Kidney (tissue), 13 donors: ENCODE measurements at regions not wholly inside any gene's neighbourhood (a gene's known extent, or its start where the extent isn't known, plus 50 kb on each side); places are given as distances from the start of the nearest gene placed in this dataset.
"Not testable (repeated sequence)": the region's sequence is repeated elsewhere in the genome, so short reads cannot be mapped to it uniquely, and the experiment has no call there.

Experiments used
- DNase-seq, 5 donors: peaks; one replicate each; pipeline ENCODE4 v3.0.0-alpha.2; 2013 to 2020
- FAIRE-seq: peaks from 2 replicates; lab custom pipeline; 2012; peaks lifted over from hg19 to GRCh38; lab: Jason Lieb, UNC
- H3K27ac ChIP-seq, 2 donors: one replicate each; pipeline ENCODE4 v1.7.0; 2013; ENCODE audit warnings: low read depth in 2 of 2, low read length in 2 of 2, inconsistent platforms in 1 of 2
- H3K27me3 ChIP-seq: one replicate; pipeline ENCODE4 v1.7.1; 2013; ENCODE audit warnings: low read length, inconsistent platforms; ENCODE audit not compliant: control insufficient read depth, insufficient read depth
- H3K36me3 ChIP-seq, 3 donors: one replicate each; pipeline versions ENCODE4 v1.7.0 to v1.7.1; 2013; ENCODE audit warnings: low read length in 3 of 3, control low read depth in 1 of 3, inconsistent platforms in 1 of 3; ENCODE audit not compliant: insufficient read depth in 3 of 3, control insufficient read depth in 2 of 3
- H3K4me1 ChIP-seq, 3 donors: one replicate each; pipeline versions ENCODE4 v1.7.0 to v1.7.1; 2013; ENCODE audit warnings: low read length in 3 of 3, inconsistent platforms in 1 of 3, low read depth in 1 of 3; ENCODE audit not compliant: control insufficient read depth in 2 of 3, insufficient read depth in 2 of 3
- H3K4me3 ChIP-seq, 3 donors: one replicate each; pipeline versions ENCODE4 v1.7.0 to v1.8.1; 2013; ENCODE audit warnings: low read length in 3 of 3, control low read depth in 1 of 3, inconsistent platforms in 1 of 3
- H3K9ac ChIP-seq, 3 donors: one replicate each; pipeline versions ENCODE4 v1.7.0 to v1.7.1; 2013; ENCODE audit warnings: low read length in 3 of 3, control low read depth in 1 of 3, inconsistent platforms in 1 of 3
- H3K9me3 ChIP-seq, 3 donors: one replicate each; pipeline versions ENCODE4 v1.7.0 to v1.7.1; 2013; ENCODE audit warnings: low read length in 3 of 3, control low read depth in 1 of 3, inconsistent platforms in 1 of 3; ENCODE audit not compliant: control insufficient read depth in 2 of 3, insufficient read depth in 1 of 3
- intact Hi-C: fragments of 100-400 bp; cut with DNase I; formaldehyde crosslinking; loops from one replicate; pipeline ENCODE4 v1.11.1; 2022
- TF ChIP-seq, protein P1 (sequence below): IDR thresholded peaks from 3 replicates; pipeline ENCODE4 v1.5.1; 2012; ENCODE audit warnings: mild to moderate bottlenecking, moderate library complexity, borderline replicate concordance; ENCODE audit not compliant: insufficient read depth; ENCODE audit errors: extremely low read depth
- donor health status: control.
- donor health status: control.
- donor health status: control.
- donor health status: control.
- donor health status: control.
- donor health status: DM: yes; HTN: yes; CAD: no.
- donor health status: Normal renal cell carcinoma (clear cell type).

DNA sequence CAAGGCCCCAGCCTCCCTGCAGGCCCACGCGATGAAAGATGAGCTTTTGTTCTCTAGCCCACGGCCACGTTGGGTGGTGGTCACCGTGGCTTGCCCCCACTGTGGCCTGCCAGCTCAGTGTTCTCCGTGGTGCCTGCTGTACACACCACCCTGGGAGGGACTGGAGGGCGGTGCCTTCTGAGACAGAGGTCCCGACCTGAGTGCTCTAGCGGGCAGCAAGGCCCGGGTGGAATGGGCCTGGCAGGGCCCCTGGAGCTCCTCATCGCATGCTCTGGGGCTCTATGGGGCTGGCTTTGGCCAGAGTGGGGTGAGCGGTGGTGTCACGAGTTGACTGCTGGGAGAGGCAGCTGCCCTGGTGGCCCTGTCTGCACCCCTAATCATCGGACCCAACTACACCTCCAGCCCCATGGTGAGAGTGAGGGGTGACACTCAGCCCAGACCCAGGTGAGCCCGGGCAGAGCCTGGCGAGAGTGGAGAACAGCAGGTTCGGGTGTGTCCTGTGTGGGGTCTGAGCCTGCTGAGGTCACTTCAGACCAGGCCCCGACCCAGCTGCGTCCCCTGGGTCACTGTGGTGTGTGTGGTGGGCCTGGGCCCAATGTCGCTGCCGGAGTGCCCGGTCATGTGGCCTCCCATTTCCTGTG lies 541.9 kb downstream of the TBC1D22A start:
- H3K9me3 ChIP-seq = no peaks in the 10 kb centered on the region
- peak in 2 of 5 donors; percentile 4 to 65 for DNase-seq
- no peaks in the 10 kb centered on the region for H3K4me1 ChIP-seq
- FAIRE-seq = no peak
- intact Hi-C loops = no loop called here
- TF ChIP-seq, protein P1, sequence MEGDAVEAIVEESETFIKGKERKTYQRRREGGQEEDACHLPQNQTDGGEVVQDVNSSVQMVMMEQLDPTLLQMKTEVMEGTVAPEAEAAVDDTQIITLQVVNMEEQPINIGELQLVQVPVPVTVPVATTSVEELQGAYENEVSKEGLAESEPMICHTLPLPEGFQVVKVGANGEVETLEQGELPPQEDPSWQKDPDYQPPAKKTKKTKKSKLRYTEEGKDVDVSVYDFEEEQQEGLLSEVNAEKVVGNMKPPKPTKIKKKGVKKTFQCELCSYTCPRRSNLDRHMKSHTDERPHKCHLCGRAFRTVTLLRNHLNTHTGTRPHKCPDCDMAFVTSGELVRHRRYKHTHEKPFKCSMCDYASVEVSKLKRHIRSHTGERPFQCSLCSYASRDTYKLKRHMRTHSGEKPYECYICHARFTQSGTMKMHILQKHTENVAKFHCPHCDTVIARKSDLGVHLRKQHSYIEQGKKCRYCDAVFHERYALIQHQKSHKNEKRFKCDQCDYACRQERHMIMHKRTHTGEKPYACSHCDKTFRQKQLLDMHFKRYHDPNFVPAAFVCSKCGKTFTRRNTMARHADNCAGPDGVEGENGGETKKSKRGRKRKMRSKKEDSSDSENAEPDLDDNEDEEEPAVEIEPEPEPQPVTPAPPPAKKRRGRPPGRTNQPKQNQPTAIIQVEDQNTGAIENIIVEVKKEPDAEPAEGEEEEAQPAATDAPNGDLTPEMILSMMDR = no peak
- H3K9ac ChIP-seq = no peak overlapping the region
- H3K36me3 ChIP-seq = no peaks in the 10 kb centered on the region
- no peaks in the 10 kb centered on the region for H3K27me3 ChIP-seq
- no peak overlapping the region for H3K4me3 ChIP-seq
- H3K27ac ChIP-seq = no peak overlapping the region

DNA sequence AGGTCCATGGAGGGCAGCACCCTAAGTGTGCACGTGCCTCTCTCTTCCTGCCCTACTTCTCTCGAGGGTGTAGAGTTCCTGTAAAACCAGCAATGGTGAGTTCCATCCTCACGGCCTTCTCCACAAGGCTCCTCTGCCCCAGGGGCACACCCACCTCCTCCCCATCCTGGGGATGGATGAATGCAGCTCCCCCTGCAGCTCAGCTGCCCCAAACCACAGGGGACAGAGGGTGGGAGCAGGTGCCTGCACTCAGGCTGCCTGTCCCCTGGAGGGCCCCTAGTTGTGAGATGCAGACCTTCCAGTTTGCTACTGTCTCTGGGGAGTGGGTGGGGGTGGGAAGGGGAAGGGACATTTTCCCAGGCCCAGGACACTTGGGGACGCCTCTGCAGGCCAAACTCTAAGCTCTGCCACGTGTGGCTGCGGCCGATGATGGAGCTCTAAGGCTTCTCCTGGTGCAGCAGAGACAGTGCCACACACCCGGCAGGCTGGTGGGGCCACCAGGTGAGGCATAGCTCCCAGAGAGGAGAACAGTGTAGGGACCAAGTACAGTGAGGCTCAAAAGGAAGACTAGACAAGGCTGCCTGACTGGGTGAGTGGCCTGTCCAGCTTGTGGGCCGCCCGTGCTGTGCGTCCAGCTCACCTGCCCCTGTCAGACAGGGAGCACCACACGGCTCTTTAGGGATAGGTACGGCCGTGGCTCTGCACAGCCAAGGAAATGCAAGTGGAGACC lies 540.9 kb downstream of the TBC1D22A start:
- Histone ChIP-seq H3K9ac (no peak overlapping the region), H3K27me3 (no peaks in the 10 kb centered on the region), H3K27ac (no peak overlapping the region), H3K4me1 (no peaks in the 10 kb centered on the region), H3K36me3 (no peaks in the 10 kb centered on the region), H3K4me3 (no peak overlapping the region), H3K9me3 (no peaks in the 10 kb centered on the region)
- DNase-seq = peak in 1 of 5 donors; percentile 4
- no peak for FAIRE-seq
- intact Hi-C loops = no loop called here
- TF ChIP-seq, protein P1 = no peak

DNA sequence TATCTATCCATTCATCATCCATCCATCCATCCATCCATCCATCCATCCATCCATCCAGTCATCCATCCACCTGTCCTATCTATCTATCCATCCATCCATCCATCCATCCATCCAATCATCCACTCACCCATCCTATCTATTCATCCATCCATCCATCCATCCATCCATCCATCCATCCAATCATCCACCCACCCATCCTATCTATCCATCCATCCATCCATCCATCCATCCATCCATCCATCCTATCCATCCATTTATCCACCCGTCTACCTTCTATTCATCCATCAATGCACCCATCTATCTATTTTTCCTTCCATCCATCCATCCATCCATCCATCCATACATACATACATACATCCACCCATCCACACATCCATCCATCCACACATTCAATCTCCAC lies 540.1 kb downstream of the TBC1D22A start:
- H3K9me3 ChIP-seq, H3K4me3 ChIP-seq, DNase-seq, H3K27me3 ChIP-seq, FAIRE-seq, H3K36me3 ChIP-seq, H3K27ac ChIP-seq, H3K4me1 ChIP-seq, intact Hi-C loops, H3K9ac ChIP-seq: not testable (repeated sequence)

DNA sequence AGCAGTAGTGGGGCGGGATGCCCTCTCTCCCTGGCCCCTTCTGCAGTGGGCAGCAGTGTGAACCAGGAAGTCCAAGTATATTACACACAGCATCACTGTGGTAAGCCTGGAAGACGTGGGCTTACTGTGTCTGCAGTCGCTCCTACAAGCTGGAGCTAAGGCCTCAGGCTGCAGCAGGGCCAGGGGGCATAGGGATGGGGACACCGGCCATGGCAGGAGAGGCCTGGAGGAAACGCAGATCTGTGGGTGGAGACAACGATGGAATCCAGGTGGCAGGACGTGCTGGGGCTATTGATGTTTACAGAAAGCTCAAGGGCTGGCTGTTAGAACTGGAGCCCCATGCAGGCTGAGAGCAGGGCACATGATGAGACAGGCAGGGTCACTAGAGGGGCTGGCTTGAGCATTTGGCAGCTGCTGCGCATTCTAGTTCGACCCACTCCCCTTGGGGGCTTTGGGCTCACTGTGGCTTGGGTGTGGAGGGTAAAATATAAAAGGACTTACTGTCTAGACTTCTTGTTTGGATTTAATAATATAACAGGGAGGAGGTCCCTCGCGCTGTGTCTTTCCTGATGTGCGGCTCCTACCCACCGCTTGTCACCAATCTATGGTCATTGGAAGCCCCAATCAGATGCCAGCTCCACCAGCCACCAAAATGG lies 539.5 kb downstream of the TBC1D22A start:
- intact Hi-C loops = no loop called here
- TF ChIP-seq, protein P1 = no peak
- peak in 1 of 5 donors; percentile 9 for DNase-seq

More for the DNA sequence above, 539.5 kb downstream of the TBC1D22A start:
- H3K36me3 ChIP-seq = no peaks in the 10 kb centered on the region
- H3K4me3 ChIP-seq = no peak overlapping the region
- no peaks in the 10 kb centered on the region for H3K27me3 ChIP-seq
- no peak for FAIRE-seq
- no peaks in the 10 kb centered on the region for H3K9me3 ChIP-seq
- no peak overlapping the region for H3K27ac ChIP-seq
- no peaks in the 10 kb centered on the region for H3K4me1 ChIP-seq
- H3K9ac ChIP-seq = no peak overlapping the region
